ENCODE measurements at regions not wholly inside any gene's neighbourhood (a gene's known extent, or its start where the extent isn't known, plus 50 kb on each side); places are given as distances from the start of the nearest gene placed in this dataset.

- Histone ChIP-seq H3K4me3 (ENCODE audit: insufficient read depth, low read depth, low read length) (no peak overlapping the region), H3K36me3 (replicated peaks; ENCODE audit: control insufficient read depth, insufficient read depth, low read length) (no peaks in the 10 kb centered on the region), H3K27me3 (ENCODE audit: control insufficient read depth, insufficient read depth, low read length) (no peaks in the 10 kb centered on the region)
- DNase-seq, result no peak
Measured at GRCh38 chr7:155138204-155138603, 68.1 kb downstream of the HTR5A start.

- Histone ChIP-seq H3K36me3 (replicated peaks; ENCODE audit: control insufficient read depth, insufficient read depth, low read length) (no peaks in the 10 kb centered on the region), H3K27me3 (ENCODE audit: control insufficient read depth, insufficient read depth, low read length) (no peaks in the 10 kb centered on the region), H3K4me3 (ENCODE audit: insufficient read depth, low read depth, low read length) (no peak overlapping the region)
- no peak for DNase-seq
Measured at GRCh38 chr7:155141562-155141961, 71.4 kb downstream of the HTR5A start.

- Histone ChIP-seq H3K27me3 (ENCODE audit: control insufficient read depth, insufficient read depth, low read length) (no peaks in the 10 kb centered on the region), H3K4me3 (ENCODE audit: insufficient read depth, low read depth, low read length) (no peak overlapping the region), H3K36me3 (replicated peaks; ENCODE audit: control insufficient read depth, insufficient read depth, low read length) (no peaks in the 10 kb centered on the region)
- DNase-seq, result no peak
Measured at GRCh38 chr7:155143381-155143780, 73.3 kb downstream of the HTR5A start.

GRCh38 chr7:155144371-155144770 is 74.2 kb downstream of the HTR5A start:
- no peak for DNase-seq
- Histone ChIP-seq H3K27me3 (ENCODE audit: control insufficient read depth, insufficient read depth, low read length) (no peaks in the 10 kb centered on the region), H3K4me3 (ENCODE audit: insufficient read depth, low read depth, low read length) (no peak overlapping the region)

GRCh38 chr7:155145477-155146255 is 75.5 kb downstream of the HTR5A start:
- Histone ChIP-seq H3K36me3 (replicated peaks; ENCODE audit: control insufficient read depth, insufficient read depth, low read length) (no peaks in the 10 kb centered on the region), H3K4me3 (ENCODE audit: insufficient read depth, low read depth, low read length) (no peak overlapping the region), H3K27me3 (ENCODE audit: control insufficient read depth, insufficient read depth, low read length) (no peaks in the 10 kb centered on the region)
- no peak for DNase-seq

More at GRCh38 chr7:155144371-155144770, 74.2 kb downstream of the HTR5A start:
- H3K36me3 ChIP-seq (replicated peaks; ENCODE audit: control insufficient read depth, insufficient read depth, low read length), result no peaks in the 10 kb centered on the region

GRCh38 chr7:155147172-155147571 is 77.0 kb downstream of the HTR5A start:
- Histone ChIP-seq H3K27me3 (ENCODE audit: control insufficient read depth, insufficient read depth, low read length) (no peaks in the 10 kb centered on the region), H3K4me3 (ENCODE audit: insufficient read depth, low read depth, low read length) (no peak overlapping the region), H3K36me3 (replicated peaks; ENCODE audit: control insufficient read depth, insufficient read depth, low read length) (no peaks in the 10 kb centered on the region)
- DNase-seq, result no peak

GRCh38 chr7:155147624-155148023 is 77.5 kb downstream of the HTR5A start:
- Histone ChIP-seq H3K27me3 (ENCODE audit: control insufficient read depth, insufficient read depth, low read length) (no peaks in the 10 kb centered on the region), H3K36me3 (replicated peaks; ENCODE audit: control insufficient read depth, insufficient read depth, low read length) (no peaks in the 10 kb centered on the region), H3K4me3 (ENCODE audit: insufficient read depth, low read depth, low read length) (no peak overlapping the region)
- DNase-seq, result no peak

GRCh38 chr7:155153676-155154075 is 83.6 kb downstream of the HTR5A start:
- Histone ChIP-seq H3K27me3 (ENCODE audit: control insufficient read depth, insufficient read depth, low read length) (no peaks in the 10 kb centered on the region), H3K36me3 (replicated peaks; ENCODE audit: control insufficient read depth, insufficient read depth, low read length) (no peaks in the 10 kb centered on the region), H3K4me3 (ENCODE audit: insufficient read depth, low read depth, low read length) (no peak overlapping the region)
- DNase-seq, result no peak

- DNase-seq, result no peak
- Histone ChIP-seq H3K4me3 (ENCODE audit: insufficient read depth, low read depth, low read length) (no peak overlapping the region), H3K36me3 (replicated peaks; ENCODE audit: control insufficient read depth, insufficient read depth, low read length) (no peaks in the 10 kb centered on the region), H3K27me3 (ENCODE audit: control insufficient read depth, insufficient read depth, low read length) (no peaks in the 10 kb centered on the region)
Measured at GRCh38 chr7:155154586-155154985, 84.5 kb downstream of the HTR5A start.

- Histone ChIP-seq H3K36me3 (replicated peaks; ENCODE audit: control insufficient read depth, insufficient read depth, low read length) (no peaks in the 10 kb centered on the region), H3K4me3 (ENCODE audit: insufficient read depth, low read depth, low read length) (no peak overlapping the region), H3K27me3 (ENCODE audit: control insufficient read depth, insufficient read depth, low read length) (no peaks in the 10 kb centered on the region)
- no peak for DNase-seq
Measured at GRCh38 chr7:155161690-155162089, 91.6 kb downstream of the HTR5A start.

GRCh38 chr7:155162422-155162821 is 92.3 kb downstream of the HTR5A start:
- no peaks in the 10 kb centered on the region for H3K36me3 ChIP-seq (replicated peaks; ENCODE audit: control insufficient read depth, insufficient read depth, low read length)
- no peak for DNase-seq
- H3K27me3 ChIP-seq (ENCODE audit: control insufficient read depth, insufficient read depth, low read length), result no peaks in the 10 kb centered on the region

GRCh38 chr7:155163696-155164095 is 93.6 kb downstream of the HTR5A start:
- Histone ChIP-seq H3K27me3 (ENCODE audit: control insufficient read depth, insufficient read depth, low read length) (no peaks in the 10 kb centered on the region), H3K4me3 (ENCODE audit: insufficient read depth, low read depth, low read length) (no peak overlapping the region), H3K36me3 (replicated peaks; ENCODE audit: control insufficient read depth, insufficient read depth, low read length) (no peaks in the 10 kb centered on the region)
- DNase-seq, result no peak

More at GRCh38 chr7:155162422-155162821, 92.3 kb downstream of the HTR5A start:
- no peak overlapping the region for H3K4me3 ChIP-seq (ENCODE audit: insufficient read depth, low read depth, low read length)

- H3K4me3 ChIP-seq (ENCODE audit: insufficient read depth, low read depth, low read length), result no peak overlapping the region
- DNase-seq, result no peak
- no peaks in the 10 kb centered on the region for H3K36me3 ChIP-seq (replicated peaks; ENCODE audit: control insufficient read depth, insufficient read depth, low read length)
- H3K27me3 ChIP-seq (ENCODE audit: control insufficient read depth, insufficient read depth, low read length), result no peaks in the 10 kb centered on the region
Measured at GRCh38 chr7:155164316-155164715, 94.2 kb downstream of the HTR5A start.

GRCh38 chr7:155166108-155166507 is 96.0 kb downstream of the HTR5A start:
- H3K27me3 ChIP-seq (ENCODE audit: control insufficient read depth, insufficient read depth, low read length), result no peaks in the 10 kb centered on the region
- no peak for DNase-seq
- H3K4me3 ChIP-seq (ENCODE audit: insufficient read depth, low read depth, low read length), result no peak overlapping the region
- H3K36me3 ChIP-seq (replicated peaks; ENCODE audit: control insufficient read depth, insufficient read depth, low read length), result no peaks in the 10 kb centered on the region

- H3K27me3 ChIP-seq (ENCODE audit: control insufficient read depth, insufficient read depth, low read length), result no peaks in the 10 kb centered on the region
- H3K36me3 ChIP-seq (replicated peaks; ENCODE audit: control insufficient read depth, insufficient read depth, low read length), result no peaks in the 10 kb centered on the region
- DNase-seq, result no peak
- no peak overlapping the region for H3K4me3 ChIP-seq (ENCODE audit: insufficient read depth, low read depth, low read length)
Measured at GRCh38 chr7:155166673-155167370, 96.7 kb downstream of the HTR5A start.
